ENCODE measurements at regions not wholly inside any gene's neighbourhood (a gene's known extent, or its start where the extent isn't known, plus 50 kb on each side); places are given as distances from the start of the nearest gene placed in this dataset.

GRCh38 chr3:101996832-101997231 is 147.5 kb downstream of the NFKBIZ start:
- TF ChIP-seq, protein P1, sequence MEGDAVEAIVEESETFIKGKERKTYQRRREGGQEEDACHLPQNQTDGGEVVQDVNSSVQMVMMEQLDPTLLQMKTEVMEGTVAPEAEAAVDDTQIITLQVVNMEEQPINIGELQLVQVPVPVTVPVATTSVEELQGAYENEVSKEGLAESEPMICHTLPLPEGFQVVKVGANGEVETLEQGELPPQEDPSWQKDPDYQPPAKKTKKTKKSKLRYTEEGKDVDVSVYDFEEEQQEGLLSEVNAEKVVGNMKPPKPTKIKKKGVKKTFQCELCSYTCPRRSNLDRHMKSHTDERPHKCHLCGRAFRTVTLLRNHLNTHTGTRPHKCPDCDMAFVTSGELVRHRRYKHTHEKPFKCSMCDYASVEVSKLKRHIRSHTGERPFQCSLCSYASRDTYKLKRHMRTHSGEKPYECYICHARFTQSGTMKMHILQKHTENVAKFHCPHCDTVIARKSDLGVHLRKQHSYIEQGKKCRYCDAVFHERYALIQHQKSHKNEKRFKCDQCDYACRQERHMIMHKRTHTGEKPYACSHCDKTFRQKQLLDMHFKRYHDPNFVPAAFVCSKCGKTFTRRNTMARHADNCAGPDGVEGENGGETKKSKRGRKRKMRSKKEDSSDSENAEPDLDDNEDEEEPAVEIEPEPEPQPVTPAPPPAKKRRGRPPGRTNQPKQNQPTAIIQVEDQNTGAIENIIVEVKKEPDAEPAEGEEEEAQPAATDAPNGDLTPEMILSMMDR (IDR thresholded peaks at IDR 0.05; ENCODE audit: poor library complexity) = no peak
- no peak for TF ChIP-seq EZH2 (IDR thresholded peaks at IDR 0.05; ENCODE audit: borderline replicate concordance)
